ENCODE measurements at regions not wholly inside any gene's neighbourhood (a gene's known extent, or its start where the extent isn't known, plus 50 kb on each side); places are given as distances from the start of the nearest gene placed in this dataset.

- Mint-ChIP-seq H3K27me3 (no peaks in the 10 kb centered on the region), H3K4me3 (no peak overlapping the region), H3K9me3 (peaks cover 0 to 21% (median 7%) of the 10 kb centered on the region in 9 donors), H3K4me1 (no peaks in the 10 kb centered on the region), H3K27ac (no peak overlapping the region), H3K36me3 (no peaks in the 10 kb centered on the region)
- POLR2A ChIA-PET = no interaction called here
- ATAC-seq (no peak), DNase-seq (no peak)
Observed at GRCh38 chr4:60581919-60582536, 618.1 kb upstream of the ADGRL3 start.

- H3K27ac Mint-ChIP-seq = no peak overlapping the region
- DNase-seq (no peak), ATAC-seq (no peak)
- peaks cover 0 to 24% (median 12%) of the 10 kb centered on the region in 9 donors for H3K9me3 Mint-ChIP-seq
- POLR2A ChIA-PET = no interaction called here
- H3K4me3 Mint-ChIP-seq = no peak overlapping the region
- peaks cover 0 to 10% (median 0%) of the 10 kb centered on the region in 3 donors for H3K36me3 Mint-ChIP-seq
- H3K27me3 Mint-ChIP-seq = no peaks in the 10 kb centered on the region
- H3K4me1 Mint-ChIP-seq = no peaks in the 10 kb centered on the region
Observed at GRCh38 chr4:60588556-60588955, 611.6 kb upstream of the ADGRL3 start.

- H3K9me3 Mint-ChIP-seq = peaks cover 2 to 24% (median 13%) of the 10 kb centered on the region in 9 donors
- no peaks in the 10 kb centered on the region for H3K4me1 Mint-ChIP-seq
- DNase-seq (no peak), ATAC-seq (no peak)
- no peak overlapping the region for H3K27ac Mint-ChIP-seq
- H3K4me3 Mint-ChIP-seq = no peak overlapping the region
- peaks cover 0 to 10% (median 0%) of the 10 kb centered on the region in 3 donors for H3K36me3 Mint-ChIP-seq
- POLR2A ChIA-PET = no interaction called here
- H3K27me3 Mint-ChIP-seq = no peaks in the 10 kb centered on the region
Observed at GRCh38 chr4:60589425-60589824, 610.7 kb upstream of the ADGRL3 start.

GRCh38 chr4:60590116-60590515 is 610.0 kb upstream of the ADGRL3 start:
- POLR2A ChIA-PET = no interaction called here
- Mint-ChIP-seq H3K4me3 (no peak overlapping the region), H3K27me3 (no peaks in the 10 kb centered on the region), H3K27ac (no peak overlapping the region), H3K36me3 (peaks cover 0 to 10% (median 0%) of the 10 kb centered on the region in 3 donors), H3K9me3 (peaks cover 2 to 26% (median 16%) of the 10 kb centered on the region in 9 donors), H3K4me1 (no peaks in the 10 kb centered on the region)
- ATAC-seq (no peak), DNase-seq (no peak)

GRCh38 chr4:60605646-60606354 is 594.3 kb upstream of the ADGRL3 start:
- no peak overlapping the region for H3K27ac Mint-ChIP-seq
- POLR2A ChIA-PET = no interaction called here
- no peaks in the 10 kb centered on the region for H3K36me3 Mint-ChIP-seq
- no peak overlapping the region for H3K4me3 Mint-ChIP-seq
- peaks cover 0 to 36% (median 5%) of the 10 kb centered on the region in 9 donors for H3K9me3 Mint-ChIP-seq
- DNase-seq = no peak
- no peaks in the 10 kb centered on the region for H3K4me1 Mint-ChIP-seq
- H3K27me3 Mint-ChIP-seq = no peaks in the 10 kb centered on the region
- no peak for ATAC-seq

- Mint-ChIP-seq H3K9me3 (peaks cover 0 to 39% (median 11%) of the 10 kb centered on the region in 9 donors), H3K27me3 (no peaks in the 10 kb centered on the region), H3K4me3 (no peak overlapping the region), H3K27ac (no peak overlapping the region), H3K4me1 (no peaks in the 10 kb centered on the region), H3K36me3 (no peaks in the 10 kb centered on the region)
- no peak for DNase-seq
- no peak for ATAC-seq
- POLR2A ChIA-PET = no interaction called here
Observed at GRCh38 chr4:60611762-60612496, 588.2 kb upstream of the ADGRL3 start.

GRCh38 chr4:60617731-60618130 is 582.4 kb upstream of the ADGRL3 start:
- Mint-ChIP-seq H3K36me3 (no peaks in the 10 kb centered on the region), H3K27ac (no peak overlapping the region), H3K4me3 (no peak overlapping the region), H3K4me1 (no peaks in the 10 kb centered on the region), H3K27me3 (no peaks in the 10 kb centered on the region), H3K9me3 (peaks cover 5 to 28% (median 15%) of the 10 kb centered on the region in 9 donors)
- POLR2A ChIA-PET = no interaction called here
- DNase-seq = no peak
- no peak for ATAC-seq

GRCh38 chr4:60619531-60620305 is 580.4 kb upstream of the ADGRL3 start:
- Mint-ChIP-seq H3K27me3 (no peaks in the 10 kb centered on the region), H3K4me1 (no peaks in the 10 kb centered on the region), H3K27ac (no peak overlapping the region), H3K9me3 (peaks cover 2 to 27% (median 12%) of the 10 kb centered on the region in 9 donors), H3K36me3 (no peaks in the 10 kb centered on the region), H3K4me3 (no peak overlapping the region)
- ATAC-seq (no peak), DNase-seq (no peak)
- POLR2A ChIA-PET = no interaction called here

GRCh38 chr4:60637976-60638375 is 562.1 kb upstream of the ADGRL3 start:
- H3K4me3 Mint-ChIP-seq = no peak overlapping the region
- no peak for ATAC-seq

GRCh38 chr4:60648774-60649173 is 551.4 kb upstream of the ADGRL3 start:
- POLR2A ChIA-PET = no interaction called here
- no peak for ATAC-seq

More at GRCh38 chr4:60637976-60638375, 562.1 kb upstream of the ADGRL3 start:
- Mint-ChIP-seq H3K36me3 (peaks cover 0 to 13% (median 0%) of the 10 kb centered on the region in 3 donors), H3K27me3 (no peaks in the 10 kb centered on the region), H3K4me1 (no peaks in the 10 kb centered on the region), H3K9me3 (peaks cover 10 to 44% (median 24%) of the 10 kb centered on the region in 9 donors), H3K27ac (no peak overlapping the region)
- DNase-seq = no peak
- POLR2A ChIA-PET = no interaction called here

GRCh38 chr4:60652933-60653332 is 547.2 kb upstream of the ADGRL3 start:
- Mint-ChIP-seq H3K27me3 (no peaks in the 10 kb centered on the region), H3K4me1 (no peaks in the 10 kb centered on the region), H3K9me3 (peaks cover 3 to 40% (median 11%) of the 10 kb centered on the region in 9 donors), H3K27ac (no peak overlapping the region), H3K4me3 (no peak overlapping the region), H3K36me3 (peaks cover 0 to 4% (median 0%) of the 10 kb centered on the region in 3 donors)
- no peak for ATAC-seq
- POLR2A ChIA-PET = no interaction called here
- DNase-seq = no peak

More at GRCh38 chr4:60648774-60649173, 551.4 kb upstream of the ADGRL3 start:
- H3K27me3 Mint-ChIP-seq = no peaks in the 10 kb centered on the region
- no peaks in the 10 kb centered on the region for H3K4me1 Mint-ChIP-seq
- no peak for DNase-seq
- H3K9me3 Mint-ChIP-seq = peaks cover 2 to 20% (median 8%) of the 10 kb centered on the region in 9 donors
- no peak overlapping the region for H3K4me3 Mint-ChIP-seq
- H3K27ac Mint-ChIP-seq = no peak overlapping the region
- no peaks in the 10 kb centered on the region for H3K36me3 Mint-ChIP-seq

- no peak for DNase-seq
- no peak for ATAC-seq
- Mint-ChIP-seq H3K4me3 (no peak overlapping the region), H3K36me3 (peaks cover 0 to 4% (median 0%) of the 10 kb centered on the region in 3 donors), H3K27ac (no peak overlapping the region), H3K4me1 (peaks cover 0 to 5% (median 0%) of the 10 kb centered on the region in 4 donors), H3K27me3 (no peaks in the 10 kb centered on the region), H3K9me3 (peaks cover 0 to 33% (median 11%) of the 10 kb centered on the region in 9 donors)
- POLR2A ChIA-PET = no interaction called here
Observed at GRCh38 chr4:60655356-60655755, 544.8 kb upstream of the ADGRL3 start.
